T-cell (primary cell): ENCODE measurements at regions not wholly inside any gene's neighbourhood (a gene's known extent, or its start where the extent isn't known, plus 50 kb on each side); places are given as distances from the start of the nearest gene placed in this dataset.

Experiments
- ATAC-seq, 4 experiments: fragments of 200-7000 bp in 3 of 4; fragments of 150-1000 bp in 1 of 4; cut with Tn5 transposase; replicated peaks in 1 of 4; 1 replicate in 3 of 4; 2 replicates in 1 of 4; pipeline ENCODE4 v1.10.0; 2021; ENCODE audit warnings: moderate library complexity in 3 of 4, mild to moderate bottlenecking in 2 of 4, moderate number of reproducible peaks in 1 of 4
- CTCF ChIA-PET, 2 donors: fragments of 300-600 bp; sonication (Branson Sonifier 250); formaldehyde crosslinking; loops; one replicate each; lab custom pipeline; 2022; ENCODE audit warnings: antibody characterized with exemption in 2 of 2; lab: Charles Lee
- POLR2A ChIA-PET, 2 donors: fragments of 300-600 bp; sonication (Branson Sonifier 250); formaldehyde crosslinking; loops; one replicate each; lab custom pipeline; 2022; ENCODE audit warnings: antibody characterized with exemption in 2 of 2; lab: Charles Lee
- DNase-seq, 35 experiments: peaks; one replicate each; pipeline versions ENCODE4 v3.0.0 to v3.0.0-alpha.2; 2013 to 2023
- H3K27ac ChIP-seq: one replicate; pipeline ENCODE4 v1.5.1; 2013; ENCODE audit warnings: low read length
- H3K27me3 ChIP-seq, 2 experiments: replicated peaks in 1 of 2; 1 replicate in 1 of 2; 2 replicates in 1 of 2; pipeline versions ENCODE4 v1.6.1 to v1.7.0; 2013; ENCODE audit warnings: low read length in 1 of 2, mixed read lengths in 1 of 2; ENCODE audit not compliant: control insufficient read depth in 2 of 2, insufficient read depth in 2 of 2; ENCODE audit errors: extremely low read depth in 1 of 2
- H3K36me3 ChIP-seq, 2 donors: 1 replicate in 1 of 2; 2 replicates in 1 of 2; pipeline versions ENCODE4 v1.6.1 to v1.7.0; 2013; ENCODE audit warnings: low read length in 1 of 2; ENCODE audit not compliant: control insufficient read depth in 2 of 2, insufficient read depth in 1 of 2; ENCODE audit errors: extremely low read depth in 1 of 2
- H3K4me1 ChIP-seq, 2 experiments: 1 replicate in 1 of 2; 2 replicates in 1 of 2; pipeline versions ENCODE4 v1.6.1 to v1.7.0; 2013; ENCODE audit warnings: low read length in 2 of 2, mixed read lengths in 1 of 2; ENCODE audit not compliant: insufficient read depth in 2 of 2, control insufficient read depth in 1 of 2; ENCODE audit errors: extremely low read depth in 1 of 2
- H3K4me3 ChIP-seq, 2 donors: 1 replicate in 1 of 2; 2 replicates in 1 of 2; pipeline versions ENCODE4 v1.5.1 to v1.7.0; 2013; ENCODE audit warnings: mild to moderate bottlenecking in 2 of 2, low read length in 1 of 2, moderate library complexity in 1 of 2; ENCODE audit not compliant: control insufficient read depth in 1 of 2; ENCODE audit errors: extremely low read depth in 1 of 2
- H3K9me3 ChIP-seq: 2 replicates; pipeline ENCODE4 v1.7.0; 2013
- H3K27ac Mint-ChIP-seq, 2 donors: one replicate each; pipeline ENCODE4 v1.8.0; 2020 to 2021; ENCODE audit warnings: mild to moderate bottlenecking in 2 of 2, mixed read lengths in 2 of 2
- H3K27me3 Mint-ChIP-seq, 2 donors: one replicate each; pipeline ENCODE4 v1.8.0; 2021 to 2022; ENCODE audit warnings: mixed read lengths in 2 of 2
- H3K36me3 Mint-ChIP-seq: one replicate; pipeline ENCODE4 v1.8.0; 2021; ENCODE audit warnings: mixed read lengths
- H3K4me1 Mint-ChIP-seq, 3 donors: one replicate each; pipeline ENCODE4 v1.8.0; 2020 to 2022; ENCODE audit warnings: mixed read lengths in 3 of 3, mild to moderate bottlenecking in 1 of 3
- H3K4me3 Mint-ChIP-seq, 3 donors: one replicate each; pipeline ENCODE4 v1.8.0; 2020 to 2022; ENCODE audit warnings: mild to moderate bottlenecking in 3 of 3, mixed read lengths in 3 of 3, moderate library complexity in 3 of 3
- H3K9me3 Mint-ChIP-seq, 3 donors: one replicate each; pipeline ENCODE4 v1.8.0; 2020 to 2022; ENCODE audit warnings: mixed read lengths in 3 of 3
- WGBS: methylation state at CpG from one replicate; pipeline ENCODE4 v1.1.5; 2013; ENCODE audit warnings: missing lambda C conversion rate; ENCODE audit not compliant: insufficient coverage; 5-methylcytosine and 5-hydroxymethylcytosine counted together

DNA sequence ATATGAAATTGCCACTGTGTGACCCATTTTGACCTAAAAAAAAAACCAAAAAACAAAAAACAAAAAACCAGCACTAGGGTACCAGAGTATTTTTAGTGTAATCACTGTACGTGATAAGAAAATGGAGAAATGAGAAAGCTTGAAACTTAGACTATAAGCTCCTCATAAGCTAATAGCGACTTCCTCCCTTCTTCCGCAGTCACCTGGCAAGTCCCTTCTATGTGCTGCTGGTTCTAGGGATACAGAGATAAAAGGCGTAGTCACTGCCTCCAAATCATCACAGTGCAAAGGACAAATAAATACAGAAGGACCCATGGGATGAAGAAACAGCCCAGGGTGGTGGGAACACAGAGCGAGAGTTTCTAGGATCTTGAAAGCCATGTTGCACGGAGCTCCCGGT is 190.3 kb downstream of the TM9SF2 start:
- DNase-seq (no peak), ATAC-seq (no peak)
- peaks cover 0 to 5% (median 4%) of the 10 kb centered on the region in 3 donors for H3K4me1 Mint-ChIP-seq
- H3K27me3 Mint-ChIP-seq: no peaks in the 10 kb centered on the region
- no peaks in the 10 kb centered on the region for H3K4me1 ChIP-seq
- no peaks in the 10 kb centered on the region for H3K27me3 ChIP-seq
- no peaks in the 10 kb centered on the region for H3K9me3 ChIP-seq
- peaks cover 12% of the 10 kb centered on the region for H3K36me3 Mint-ChIP-seq
- H3K27ac ChIP-seq: no peak overlapping the region
- 90% methylated on average over 2 of the region's 7 CpGs for WGBS
- ChIA-PET CTCF (no interaction called here), POLR2A (interaction anchor here in 1 of 2 donors (0.6 to 0.7 kb wide), 2 partner anchors 10 to 262 kb away, joined by 3 read pairs; no protein-coding TSS in a partner anchor)
- H3K4me3 ChIP-seq: no peak overlapping the region
- H3K27ac Mint-ChIP-seq: no peak overlapping the region
- peaks cover 0 to 4% (median 0%) of the 10 kb centered on the region in 3 donors for H3K9me3 Mint-ChIP-seq
- no peak overlapping the region for H3K4me3 Mint-ChIP-seq
- no peaks in the 10 kb centered on the region for H3K36me3 ChIP-seq

DNA sequence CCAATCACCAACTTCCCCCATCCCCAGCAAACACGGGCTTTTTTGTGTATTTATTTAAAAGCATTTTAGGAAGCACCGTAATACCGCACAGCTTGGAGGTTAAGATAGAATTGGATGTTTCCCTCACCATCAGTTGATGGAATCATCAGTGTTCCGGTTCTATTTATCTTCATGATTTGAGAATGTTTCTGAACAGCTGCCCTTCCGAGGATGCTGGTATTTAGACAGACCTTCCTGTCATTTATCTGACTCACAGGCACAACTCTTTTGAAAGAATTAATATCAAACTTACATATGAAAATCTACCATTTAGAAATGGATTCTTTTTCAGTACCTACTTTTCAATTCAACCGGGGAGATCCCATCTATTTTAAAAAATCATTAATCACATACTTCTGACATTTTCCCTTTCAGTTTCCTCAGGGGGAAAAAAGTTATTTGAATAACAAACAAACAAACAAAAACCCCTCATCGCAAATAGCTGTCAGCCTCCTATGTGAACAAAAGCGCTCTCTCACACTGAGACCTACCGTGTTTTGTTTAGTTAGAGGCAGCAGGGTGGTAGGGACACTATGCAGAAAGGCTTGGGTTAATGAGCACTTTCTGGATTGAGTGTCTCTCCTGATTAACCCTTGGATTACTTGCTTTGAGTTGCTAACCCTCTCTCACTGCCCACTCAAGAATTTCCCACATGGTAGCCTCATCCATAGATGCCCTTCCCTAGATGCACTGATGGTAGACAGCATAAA is 189.3 kb downstream of the TM9SF2 start:
- no peak for DNase-seq
- Mint-ChIP-seq H3K27me3 (no peaks in the 10 kb centered on the region), H3K4me1 (peaks cover 0 to 3% (median 2%) of the 10 kb centered on the region in 3 donors), H3K27ac (no peak overlapping the region), H3K4me3 (no peak overlapping the region), H3K9me3 (peaks cover 0 to 4% (median 0%) of the 10 kb centered on the region in 3 donors), H3K36me3 (peaks cover 12% of the 10 kb centered on the region)
- Histone ChIP-seq H3K9me3 (no peaks in the 10 kb centered on the region), H3K4me1 (no peaks in the 10 kb centered on the region), H3K4me3 (no peak overlapping the region), H3K36me3 (no peaks in the 10 kb centered on the region), H3K27ac (no peak overlapping the region), H3K27me3 (no peaks in the 10 kb centered on the region)
- ATAC-seq: no peak
- 100% methylated on average over 3 of the region's 9 CpGs for WGBS
- POLR2A ChIA-PET: interaction anchor here in 1 of 2 donors (0.6 kb wide), 1 partner anchor 550 kb away, joined by 7 read pairs; no protein-coding TSS in a partner anchor
- CTCF ChIA-PET: no interaction called here

DNA sequence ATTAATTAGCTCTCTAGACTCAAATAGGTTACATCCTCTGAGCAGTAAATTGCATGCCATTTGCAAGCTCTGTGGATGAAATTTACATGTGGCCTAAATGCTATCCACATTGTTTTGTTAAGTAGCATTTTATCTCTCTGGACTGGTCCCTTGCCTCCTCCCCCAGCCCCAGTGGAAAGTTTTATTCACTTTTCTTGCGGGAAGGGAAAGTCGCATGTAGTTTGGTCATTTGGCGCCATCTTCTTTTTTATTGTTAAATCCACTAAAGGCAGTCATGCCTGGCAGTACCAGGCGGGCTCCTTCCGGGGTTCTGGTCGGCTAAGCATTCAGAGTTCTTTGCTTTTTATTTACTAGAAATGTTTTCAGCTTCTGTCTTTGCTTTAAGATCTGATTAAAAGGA is 188.7 kb downstream of the TM9SF2 start:
- Mint-ChIP-seq H3K36me3 (peaks cover 12% of the 10 kb centered on the region), H3K27ac (no peak overlapping the region)
- POLR2A ChIA-PET: no interaction called here

DNA sequence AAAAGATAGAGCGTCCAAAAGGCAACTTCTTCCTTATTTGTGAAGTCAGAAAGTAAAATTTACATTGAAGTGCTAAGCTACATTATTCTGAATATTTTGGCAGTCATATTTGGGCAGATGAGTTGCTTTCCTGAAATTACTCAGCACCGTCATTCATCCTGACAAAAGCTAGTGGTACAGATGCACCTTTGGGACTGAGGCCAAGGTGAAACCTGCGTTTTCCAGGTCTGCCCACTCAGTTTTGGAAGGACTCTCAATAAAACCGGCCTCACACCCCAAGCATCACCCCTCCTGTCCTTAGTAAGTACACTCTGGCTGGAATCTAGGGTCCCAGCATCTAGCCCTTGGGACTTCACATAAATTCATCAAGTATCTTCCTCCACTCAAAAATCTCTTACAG is 187.5 kb downstream of the TM9SF2 start:
- no peak for ATAC-seq
- no peak overlapping the region for H3K27ac Mint-ChIP-seq
- CTCF ChIA-PET: interaction anchor here in 1 of 2 donors (0.6 kb wide), 2 partner anchors 24 to 956 kb away, joined by 3 to 4 read pairs; no protein-coding TSS in a partner anchor

More for the DNA sequence above, 188.7 kb downstream of the TM9SF2 start:
- ATAC-seq: no peak
- Histone ChIP-seq H3K27me3 (no peaks in the 10 kb centered on the region), H3K9me3 (no peaks in the 10 kb centered on the region), H3K4me3 (no peak overlapping the region), H3K36me3 (no peaks in the 10 kb centered on the region), H3K4me1 (no peaks in the 10 kb centered on the region), H3K27ac (no peak overlapping the region)
- Mint-ChIP-seq H3K4me1 (peaks cover 0 to 3% (median 2%) of the 10 kb centered on the region in 3 donors), H3K9me3 (peaks cover 0 to 4% (median 0%) of the 10 kb centered on the region in 3 donors), H3K27me3 (no peaks in the 10 kb centered on the region), H3K4me3 (no peak overlapping the region)
- DNase-seq: no peak
- 94% methylated on average over 3 of the region's 6 CpGs for WGBS
- CTCF ChIA-PET: no interaction called here

DNA sequence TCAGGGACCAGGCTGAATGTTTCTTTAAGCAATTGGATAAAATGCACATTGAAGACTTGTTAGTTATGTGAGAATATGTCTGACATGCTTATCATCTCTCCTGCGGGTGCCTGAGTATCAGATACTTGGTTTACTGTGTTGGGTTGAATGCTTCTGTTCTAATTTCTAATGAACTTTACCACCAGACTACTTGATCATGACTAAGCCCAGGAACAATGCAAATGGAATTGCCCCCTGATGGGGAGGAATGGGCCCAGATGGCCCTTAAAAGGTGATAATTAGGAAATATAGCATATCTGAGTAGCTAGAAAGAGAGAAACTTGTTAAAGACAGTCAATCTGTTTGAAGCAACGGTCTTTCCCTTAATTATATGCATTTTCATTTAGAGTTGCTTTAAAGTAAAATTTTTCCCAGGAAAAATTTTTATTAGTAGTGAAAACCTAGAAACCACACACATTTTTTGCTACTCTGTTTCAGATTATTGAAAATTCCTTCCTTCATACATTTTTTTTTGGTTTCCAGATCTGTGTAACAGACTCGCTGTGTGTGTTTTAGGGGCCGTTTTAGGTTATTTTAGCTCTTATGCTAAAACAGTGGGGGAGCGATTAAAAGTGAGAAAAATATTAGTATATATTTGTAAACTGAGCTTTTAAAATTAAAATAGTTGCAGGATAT is 186.6 kb downstream of the TM9SF2 start:
- peaks cover 8% of the 10 kb centered on the region for H3K36me3 Mint-ChIP-seq
- H3K4me1 Mint-ChIP-seq: peaks cover 0 to 3% (median 2%) of the 10 kb centered on the region in 3 donors
- ChIA-PET CTCF (interaction anchor here (0.6 to 0.7 kb wide), 3 partner anchors 25 to 956 kb away, joined by 3 to 4 read pairs (median 3); no protein-coding TSS in a partner anchor), POLR2A (no interaction called here)
- Histone ChIP-seq H3K4me1 (no peaks in the 10 kb centered on the region), H3K27me3 (no peaks in the 10 kb centered on the region), H3K4me3 (no peak overlapping the region), H3K9me3 (no peaks in the 10 kb centered on the region), H3K27ac (no peak overlapping the region), H3K36me3 (no peaks in the 10 kb centered on the region)
- H3K9me3 Mint-ChIP-seq: peaks cover 0 to 3% (median 0%) of the 10 kb centered on the region in 3 donors
- no CpG with 5 or more reads among the region's 5 CpGs for WGBS
- no peaks in the 10 kb centered on the region for H3K27me3 Mint-ChIP-seq
- DNase-seq (no peak), ATAC-seq (no peak)
- no peak overlapping the region for H3K4me3 Mint-ChIP-seq
- H3K27ac Mint-ChIP-seq: no peak overlapping the region

More for the DNA sequence above, 187.5 kb downstream of the TM9SF2 start:
- Histone ChIP-seq H3K4me1 (no peaks in the 10 kb centered on the region), H3K27ac (no peak overlapping the region), H3K9me3 (no peaks in the 10 kb centered on the region), H3K27me3 (no peaks in the 10 kb centered on the region), H3K36me3 (no peaks in the 10 kb centered on the region), H3K4me3 (no peak overlapping the region)
- POLR2A ChIA-PET: no interaction called here
- WGBS: 63% methylated on average over 3 of the region's 4 CpGs
- H3K9me3 Mint-ChIP-seq: peaks cover 0 to 4% (median 0%) of the 10 kb centered on the region in 3 donors
- no peak overlapping the region for H3K4me3 Mint-ChIP-seq
- DNase-seq: no peak
- peaks cover 8% of the 10 kb centered on the region for H3K36me3 Mint-ChIP-seq
- H3K27me3 Mint-ChIP-seq: no peaks in the 10 kb centered on the region
- H3K4me1 Mint-ChIP-seq: peaks cover 0 to 3% (median 2%) of the 10 kb centered on the region in 3 donors

DNA sequence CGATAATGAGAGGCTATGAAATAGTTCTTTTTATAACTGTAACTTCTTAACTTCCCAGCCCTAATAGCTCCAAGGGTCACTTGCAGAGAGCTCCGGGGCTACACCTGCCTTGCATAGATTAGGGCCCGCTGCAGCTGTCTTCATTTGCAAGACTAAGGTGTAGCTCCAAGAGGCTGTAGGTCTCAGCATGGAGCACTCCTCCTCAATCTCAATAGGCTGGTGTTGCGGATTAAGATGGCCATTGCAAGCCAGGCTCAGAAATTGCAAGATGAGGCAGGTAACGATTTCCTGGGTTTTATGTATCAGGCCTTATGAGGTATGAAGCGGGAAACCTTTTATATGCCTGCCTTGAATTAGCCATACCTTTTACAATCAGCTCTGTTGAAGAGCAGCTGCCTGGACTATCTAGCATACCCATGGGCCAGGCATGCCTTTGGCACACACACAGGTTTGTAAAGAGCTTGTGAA is 185.7 kb downstream of the TM9SF2 start:
- no peak for ATAC-seq
- Mint-ChIP-seq H3K27ac (no peak overlapping the region), H3K9me3 (no peaks in the 10 kb centered on the region), H3K4me1 (peaks cover 0 to 3% (median 2%) of the 10 kb centered on the region in 3 donors), H3K27me3 (no peaks in the 10 kb centered on the region), H3K4me3 (no peak overlapping the region), H3K36me3 (peaks cover 8% of the 10 kb centered on the region)
- no peaks in the 10 kb centered on the region for H3K27me3 ChIP-seq
- CTCF ChIA-PET: interaction anchor here in 1 of 2 donors (1.0 kb wide), 1 partner anchor 32 kb away, joined by 3 read pairs; no protein-coding TSS in a partner anchor
- no peaks in the 10 kb centered on the region for H3K9me3 ChIP-seq
- DNase-seq: no peak
- no peak overlapping the region for H3K27ac ChIP-seq
- H3K36me3 ChIP-seq: no peaks in the 10 kb centered on the region
- 100% methylated on average over 1 of the region's 6 CpGs for whole genome bisulfite sequencing
- no peak overlapping the region for H3K4me3 ChIP-seq
- POLR2A ChIA-PET: no interaction called here
- H3K4me1 ChIP-seq: no peaks in the 10 kb centered on the region
